ENCODE measurements at regions not wholly inside any gene's neighbourhood (a gene's known extent, or its start where the extent isn't known, plus 50 kb on each side); places are given as distances from the start of the nearest gene placed in this dataset.
"Not testable (repeated sequence)": the region's sequence is repeated elsewhere in the genome, so short reads cannot be mapped to it uniquely, and the experiment has no call there.

- no peak for DNase-seq
Measured at GRCh38 chr3:158882445-158882844, 80.6 kb downstream of the MFSD1 start.

- DNase-seq: no peak
Measured at GRCh38 chr3:158896729-158897128, 94.9 kb downstream of the MFSD1 start.

GRCh38 chr3:158906749-158907148, 104.9 kb downstream of the MFSD1 start:
- no peak for DNase-seq

GRCh38 chr3:158908187-158908734, 106.4 kb downstream of the MFSD1 start:
- no peak for DNase-seq

GRCh38 chr3:158909870-158910269, 108.0 kb downstream of the MFSD1 start:
- no peak for DNase-seq

- DNase-seq: no peak
Measured at GRCh38 chr3:158911586-158911985, 109.7 kb downstream of the MFSD1 start.

- no peak for DNase-seq
Measured at GRCh38 chr3:158912188-158912587, 110.3 kb downstream of the MFSD1 start.

GRCh38 chr3:158912621-158913020, 110.8 kb downstream of the MFSD1 start:
- no peak for DNase-seq

GRCh38 chr3:158916111-158916510, 114.3 kb downstream of the MFSD1 start:
- DNase-seq: no peak

GRCh38 chr3:158918008-158918407, 116.2 kb downstream of the MFSD1 start:
- DNase-seq: peak; percentile 22

- DNase-seq: no peak
Measured at GRCh38 chr3:158918451-158918850, 116.6 kb downstream of the MFSD1 start.

- no peak for DNase-seq
Measured at GRCh38 chr3:158920371-158920770, 118.5 kb downstream of the MFSD1 start.

- DNase-seq: no peak
Measured at GRCh38 chr3:158925021-158925420, 123.2 kb downstream of the MFSD1 start.

GRCh38 chr3:158925828-158926494, 124.1 kb downstream of the MFSD1 start:
- DNase-seq: no peak

- DNase-seq: no peak
Measured at GRCh38 chr3:158935846-158936245, 134.0 kb downstream of the MFSD1 start.

- DNase-seq: no peak
Measured at GRCh38 chr3:158936530-158937113, 134.8 kb downstream of the MFSD1 start.

- DNase-seq: no peak
Measured at GRCh38 chr3:158950178-158950901, 148.5 kb downstream of the MFSD1 start.

GRCh38 chr3:158953131-158953530, 151.3 kb downstream of the MFSD1 start:
- DNase-seq: no peak

- DNase-seq: no peak
Measured at GRCh38 chr3:158954420-158954819, 152.6 kb downstream of the MFSD1 start.

- DNase-seq: not testable (repeated sequence)
Measured at GRCh38 chr3:158957777-158958176, 155.9 kb downstream of the MFSD1 start.

- no peak for DNase-seq
Measured at GRCh38 chr3:158958873-158959272, 157.0 kb downstream of the MFSD1 start.

GRCh38 chr3:158961471-158961870, 159.6 kb downstream of the MFSD1 start:
- no peak for DNase-seq

- DNase-seq: no peak
Measured at GRCh38 chr3:158961911-158962310, 160.1 kb downstream of the MFSD1 start.

GRCh38 chr3:158970006-158970405, 168.2 kb downstream of the MFSD1 start:
- DNase-seq: no peak

All from NCI-H1436 (cell line).